Neural progenitor cell (in vitro differentiated cells): ENCODE measurements at regions not wholly inside any gene's neighbourhood (a gene's known extent, or its start where the extent isn't known, plus 50 kb on each side); places are given as distances from the start of the nearest gene placed in this dataset.

Source experiments
- CTCF ChIP-seq: fragments of 200-600 bp; sonication (generic); IDR thresholded peaks from 2 replicates; pipeline ENCODE4 v1.5.1; 2017; ENCODE audit warnings: antibody characterized with exemption, mild to moderate bottlenecking
- EZH2 ChIP-seq: fragments of 200-600 bp; sonication (generic); IDR thresholded peaks from 2 replicates; pipeline ENCODE4 v1.6.1; 2017; ENCODE audit warnings: antibody characterized with exemption, mild to moderate bottlenecking, moderate library complexity

DNA sequence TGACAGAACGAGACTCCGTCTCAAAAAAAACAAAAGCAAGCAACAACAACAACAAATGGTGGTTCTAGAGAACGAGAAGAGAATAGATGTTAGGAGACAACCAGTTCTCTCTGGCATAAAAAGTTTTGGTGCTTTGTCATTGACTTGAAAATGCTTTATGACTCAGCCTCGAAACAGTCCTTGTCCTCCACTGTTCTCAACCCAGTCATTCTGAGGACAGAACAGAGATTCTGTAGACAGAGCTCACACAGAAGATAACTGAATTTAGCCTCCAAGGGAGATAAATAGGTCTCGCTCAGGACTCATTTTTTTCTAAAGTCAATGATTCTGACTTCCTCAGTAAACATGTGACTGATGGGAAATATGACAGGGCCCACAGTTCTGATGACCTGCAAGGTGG, 76.0 kb upstream of the FSTL4 start:
- TF ChIP-seq CTCF (no peak), EZH2 (no peak)
